ENCODE measurements at regions not wholly inside any gene's neighbourhood (a gene's known extent, or its start where the extent isn't known, plus 50 kb on each side); places are given as distances from the start of the nearest gene placed in this dataset.
"Not testable (repeated sequence)": the region's sequence is repeated elsewhere in the genome, so short reads cannot be mapped to it uniquely, and the experiment has no call there.

DNA sequence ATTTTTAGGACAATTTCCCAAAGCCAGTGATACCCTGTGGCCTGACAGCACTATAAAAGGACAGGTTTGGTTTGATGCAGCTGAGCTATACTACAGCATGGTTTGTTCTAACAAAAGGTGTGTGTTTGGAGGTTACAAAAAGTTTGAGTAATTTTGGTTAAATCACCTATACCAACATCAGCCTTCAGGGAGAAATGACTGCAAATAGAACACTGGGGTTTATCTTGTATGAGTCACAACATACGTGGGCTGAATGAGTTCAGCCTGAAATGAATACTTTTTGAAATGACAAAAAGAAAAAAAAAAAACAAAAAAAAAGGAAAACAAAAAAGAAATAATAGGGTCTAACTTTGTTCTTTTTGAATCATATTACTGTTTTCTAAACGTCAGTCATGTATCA is 345.7 kb downstream of the CNTN3 start:
- Histone ChIP-seq H3K9me3 (ENCODE audit: control insufficient read depth, insufficient read depth, low read length) (no peaks in the 10 kb centered on the region), H3K36me3 (ENCODE audit: control insufficient read depth, insufficient read depth, low read length) (no peaks in the 10 kb centered on the region), H3K4me1 (ENCODE audit: control insufficient read depth, insufficient read depth, low read length) (no peaks in the 10 kb centered on the region), H3K4me3 (ENCODE audit: low read length) (no peak overlapping the region), H3K27ac (ENCODE audit: low read length) (no peak overlapping the region), H3K27me3 (ENCODE audit: control insufficient read depth, insufficient read depth, low read length) (no peaks in the 10 kb centered on the region)
- no CpG with 5 or more reads among the region's 2 CpGs for WGBS (ENCODE audit: insufficient coverage, insufficient read length)
- DNase-seq (ENCODE audit: low read depth, low spot score), result no peak

DNA sequence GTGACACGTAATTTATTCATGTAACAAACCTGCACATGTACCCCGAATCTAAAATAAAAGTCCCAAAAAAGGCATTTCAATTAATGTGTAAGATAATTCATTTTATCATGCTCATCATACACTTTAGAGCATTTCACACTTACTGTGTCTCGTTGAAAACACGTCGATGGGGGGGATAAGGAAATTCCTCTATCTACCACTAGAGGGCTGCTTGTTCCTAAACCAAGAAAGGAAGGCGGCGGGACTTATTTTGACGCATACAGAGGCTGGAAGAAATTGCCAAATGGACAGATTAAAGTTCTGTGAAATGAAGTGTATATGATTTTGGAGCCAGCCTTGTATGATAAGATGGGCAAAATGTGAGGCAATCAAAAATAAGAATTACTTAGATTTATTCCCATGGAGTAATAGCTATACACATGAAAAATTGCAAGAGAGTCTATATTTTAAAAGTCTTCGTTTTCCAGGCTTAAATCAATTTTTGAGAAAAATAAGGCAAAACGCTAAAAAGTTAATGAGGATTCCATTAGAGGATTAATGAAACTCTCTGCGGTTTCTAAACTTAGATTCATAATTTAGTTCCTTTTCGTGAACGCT is 346.8 kb downstream of the CNTN3 start:
- H3K4me3 ChIP-seq (ENCODE audit: low read length), result no peak overlapping the region
- no peaks in the 10 kb centered on the region for H3K4me1 ChIP-seq (ENCODE audit: control insufficient read depth, insufficient read depth, low read length)
- DNase-seq (ENCODE audit: low read depth, low spot score), result peak; percentile 27
- no peaks in the 10 kb centered on the region for H3K36me3 ChIP-seq (ENCODE audit: control insufficient read depth, insufficient read depth, low read length)
- H3K27ac ChIP-seq (ENCODE audit: low read length), result no peak overlapping the region
- no CpG with 5 or more reads among the region's 13 CpGs for WGBS (ENCODE audit: insufficient coverage, insufficient read length)
- H3K9me3 ChIP-seq (ENCODE audit: control insufficient read depth, insufficient read depth, low read length), result no peaks in the 10 kb centered on the region
- H3K27me3 ChIP-seq (ENCODE audit: control insufficient read depth, insufficient read depth, low read length), result no peaks in the 10 kb centered on the region

- H3K27ac ChIP-seq (ENCODE audit: low read length), result no peak overlapping the region
- DNase-seq (ENCODE audit: low read depth, low spot score), result no peak
- H3K4me3 ChIP-seq (ENCODE audit: low read length), result no peak overlapping the region
- no peaks in the 10 kb centered on the region for H3K4me1 ChIP-seq (ENCODE audit: control insufficient read depth, insufficient read depth, low read length)
- no peaks in the 10 kb centered on the region for H3K27me3 ChIP-seq (ENCODE audit: control insufficient read depth, insufficient read depth, low read length)
- H3K36me3 ChIP-seq (ENCODE audit: control insufficient read depth, insufficient read depth, low read length), result no peaks in the 10 kb centered on the region
- H3K9me3 ChIP-seq (ENCODE audit: control insufficient read depth, insufficient read depth, low read length), result no peaks in the 10 kb centered on the region
- WGBS (ENCODE audit: insufficient coverage, insufficient read length), result no CpG with 5 or more reads among the region's 5 CpGs
Observed at GRCh38 chr3:74267131-74267530, 347.3 kb downstream of the CNTN3 start.

GRCh38 chr3:74265069-74265468 is 349.4 kb downstream of the CNTN3 start:
- Histone ChIP-seq H3K9me3 (ENCODE audit: control insufficient read depth, insufficient read depth, low read length) (no peaks in the 10 kb centered on the region), H3K27ac (ENCODE audit: low read length) (no peak overlapping the region), H3K4me1 (ENCODE audit: control insufficient read depth, insufficient read depth, low read length) (no peaks in the 10 kb centered on the region), H3K36me3 (ENCODE audit: control insufficient read depth, insufficient read depth, low read length) (no peaks in the 10 kb centered on the region), H3K4me3 (ENCODE audit: low read length) (no peak overlapping the region), H3K27me3 (ENCODE audit: control insufficient read depth, insufficient read depth, low read length) (no peaks in the 10 kb centered on the region)
- no peak for DNase-seq (ENCODE audit: low read depth, low spot score)
- WGBS (ENCODE audit: insufficient coverage, insufficient read length), result no CpG with 5 or more reads among the region's 1 CpG

DNA sequence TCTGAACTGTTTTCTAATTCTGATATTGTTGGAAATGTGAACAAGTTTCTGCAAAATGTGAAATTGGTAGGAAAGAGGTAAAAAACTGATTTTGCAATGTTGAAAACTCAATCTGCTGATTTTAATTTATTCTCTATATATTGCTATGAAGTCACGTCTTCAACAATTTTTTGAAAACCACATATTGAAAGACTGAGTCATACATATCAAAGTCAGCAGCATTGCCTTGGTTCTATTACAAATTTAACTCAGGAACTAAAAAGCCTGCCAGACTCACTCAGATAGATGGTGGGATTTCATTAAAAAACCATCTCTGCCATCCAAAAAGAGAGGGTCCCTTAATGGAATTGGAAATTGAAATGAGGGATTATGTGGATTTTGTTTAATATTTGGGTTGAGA is 351.4 kb downstream of the CNTN3 start:
- no peak for DNase-seq (ENCODE audit: low read depth, low spot score)
- H3K9me3 ChIP-seq (ENCODE audit: control insufficient read depth, insufficient read depth, low read length), result no peaks in the 10 kb centered on the region
- H3K27ac ChIP-seq (ENCODE audit: low read length), result no peak overlapping the region
- H3K27me3 ChIP-seq (ENCODE audit: control insufficient read depth, insufficient read depth, low read length), result no peaks in the 10 kb centered on the region
- no peaks in the 10 kb centered on the region for H3K4me1 ChIP-seq (ENCODE audit: control insufficient read depth, insufficient read depth, low read length)
- no peaks in the 10 kb centered on the region for H3K36me3 ChIP-seq (ENCODE audit: control insufficient read depth, insufficient read depth, low read length)
- H3K4me3 ChIP-seq (ENCODE audit: low read length), result no peak overlapping the region
- WGBS (ENCODE audit: insufficient coverage, insufficient read length), result no CpG with 5 or more reads among the region's 1 CpG

DNA sequence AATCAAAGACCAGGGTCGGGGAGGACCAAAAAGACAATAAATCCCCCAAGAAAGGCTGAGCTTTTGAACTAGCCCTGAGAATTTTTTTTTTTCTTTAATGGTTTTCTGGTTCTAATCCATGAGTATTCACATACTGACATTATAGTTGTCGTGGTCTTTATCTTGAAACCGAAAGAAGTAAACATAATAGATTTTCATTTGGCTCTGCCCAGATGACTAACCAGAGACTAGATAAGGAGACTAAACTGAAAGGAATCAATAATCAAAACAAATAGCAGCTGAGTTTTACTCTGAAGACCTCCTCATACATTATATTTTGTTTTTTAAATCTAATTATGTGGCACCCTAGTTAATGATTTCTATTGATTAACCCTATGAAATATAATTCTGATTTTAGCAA is 381.4 kb downstream of the CNTN3 start:
- Histone ChIP-seq H3K27me3 (ENCODE audit: control insufficient read depth, insufficient read depth, low read length) (no peaks in the 10 kb centered on the region), H3K27ac (ENCODE audit: low read length) (no peak overlapping the region), H3K9me3 (ENCODE audit: control insufficient read depth, insufficient read depth, low read length) (no peaks in the 10 kb centered on the region), H3K36me3 (ENCODE audit: control insufficient read depth, insufficient read depth, low read length) (no peaks in the 10 kb centered on the region), H3K4me3 (ENCODE audit: low read length) (no peak overlapping the region), H3K4me1 (ENCODE audit: control insufficient read depth, insufficient read depth, low read length) (no peaks in the 10 kb centered on the region)
- no CpG with 5 or more reads among the region's 3 CpGs for WGBS (ENCODE audit: insufficient coverage, insufficient read length)
- no peak for DNase-seq (ENCODE audit: low read depth, low spot score)

- WGBS (ENCODE audit: insufficient coverage, insufficient read length), result no CpG with 5 or more reads among the region's 3 CpGs
Observed at GRCh38 chr3:74217467-74217866, 397.0 kb downstream of the CNTN3 start.

DNA sequence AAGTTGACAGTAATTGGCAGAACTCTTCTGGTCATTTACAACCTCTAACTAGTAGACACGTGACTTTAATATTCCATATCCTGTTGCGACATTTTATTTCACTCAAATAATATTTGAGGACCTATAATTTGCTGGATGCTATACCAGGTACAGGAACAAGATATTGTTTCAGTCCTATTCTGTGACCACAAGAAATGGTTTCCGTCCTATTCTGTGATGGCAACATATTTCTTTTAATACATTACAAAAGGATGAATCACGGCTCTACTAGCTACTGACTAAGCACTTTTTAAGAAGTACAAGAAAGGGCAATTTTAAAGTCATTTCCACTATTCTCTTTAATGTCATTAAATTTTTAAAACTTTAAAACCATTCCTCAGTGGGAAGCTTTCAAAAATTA is 400.2 kb downstream of the CNTN3 start:
- Histone ChIP-seq H3K27me3 (ENCODE audit: control insufficient read depth, insufficient read depth, low read length) (no peaks in the 10 kb centered on the region), H3K4me1 (ENCODE audit: control insufficient read depth, insufficient read depth, low read length) (no peaks in the 10 kb centered on the region), H3K9me3 (ENCODE audit: control insufficient read depth, insufficient read depth, low read length) (no peaks in the 10 kb centered on the region), H3K4me3 (ENCODE audit: low read length) (no peak overlapping the region), H3K36me3 (ENCODE audit: control insufficient read depth, insufficient read depth, low read length) (no peaks in the 10 kb centered on the region), H3K27ac (ENCODE audit: low read length) (no peak overlapping the region)
- DNase-seq (ENCODE audit: low read depth, low spot score), result no peak
- no CpG with 5 or more reads among the region's 4 CpGs for WGBS (ENCODE audit: insufficient coverage, insufficient read length)

More at GRCh38 chr3:74217467-74217866, 397.0 kb downstream of the CNTN3 start:
- no peaks in the 10 kb centered on the region for H3K9me3 ChIP-seq (ENCODE audit: control insufficient read depth, insufficient read depth, low read length)
- no peaks in the 10 kb centered on the region for H3K27me3 ChIP-seq (ENCODE audit: control insufficient read depth, insufficient read depth, low read length)
- no peak for DNase-seq (ENCODE audit: low read depth, low spot score)
- H3K36me3 ChIP-seq (ENCODE audit: control insufficient read depth, insufficient read depth, low read length), result no peaks in the 10 kb centered on the region
- H3K4me3 ChIP-seq (ENCODE audit: low read length), result no peak overlapping the region
- H3K27ac ChIP-seq (ENCODE audit: low read length), result no peak overlapping the region
- H3K4me1 ChIP-seq (ENCODE audit: control insufficient read depth, insufficient read depth, low read length), result no peaks in the 10 kb centered on the region

GRCh38 chr3:74210739-74211138 is 403.7 kb downstream of the CNTN3 start:
- DNase-seq (ENCODE audit: low read depth, low spot score), result no peak
- Histone ChIP-seq H3K4me1 (ENCODE audit: control insufficient read depth, insufficient read depth, low read length) (no peaks in the 10 kb centered on the region), H3K27ac (ENCODE audit: low read length) (no peak overlapping the region), H3K36me3 (ENCODE audit: control insufficient read depth, insufficient read depth, low read length) (no peaks in the 10 kb centered on the region), H3K9me3 (ENCODE audit: control insufficient read depth, insufficient read depth, low read length) (no peaks in the 10 kb centered on the region), H3K4me3 (ENCODE audit: low read length) (no peak overlapping the region), H3K27me3 (ENCODE audit: control insufficient read depth, insufficient read depth, low read length) (no peaks in the 10 kb centered on the region)

- Histone ChIP-seq H3K27ac (ENCODE audit: low read length) (no peak overlapping the region), H3K4me3 (ENCODE audit: low read length) (no peak overlapping the region), H3K9me3 (ENCODE audit: control insufficient read depth, insufficient read depth, low read length) (0 out of 2 replicates have a peak, but pooled peaks cover 1% of the 10 kb centered on the region), H3K27me3 (ENCODE audit: control insufficient read depth, insufficient read depth, low read length) (no peaks in the 10 kb centered on the region), H3K36me3 (ENCODE audit: control insufficient read depth, insufficient read depth, low read length) (0 out of 2 replicates have a peak, but pooled peaks cover 2% of the 10 kb centered on the region), H3K4me1 (ENCODE audit: control insufficient read depth, insufficient read depth, low read length) (no peaks in the 10 kb centered on the region)
- no CpG with 5 or more reads among the region's 2 CpGs for WGBS (ENCODE audit: insufficient coverage, insufficient read length)
- DNase-seq (ENCODE audit: low read depth, low spot score), result no peak
Observed at GRCh38 chr3:74200952-74201351, 413.5 kb downstream of the CNTN3 start.

- H3K27me3 ChIP-seq (ENCODE audit: control insufficient read depth, insufficient read depth, low read length); H3K4me1 ChIP-seq (ENCODE audit: control insufficient read depth, insufficient read depth, low read length); H3K4me3 ChIP-seq (ENCODE audit: low read length); DNase-seq (ENCODE audit: low read depth, low spot score); H3K9me3 ChIP-seq (ENCODE audit: control insufficient read depth, insufficient read depth, low read length); H3K36me3 ChIP-seq (ENCODE audit: control insufficient read depth, insufficient read depth, low read length); H3K27ac ChIP-seq (ENCODE audit: low read length): not testable (repeated sequence)
- WGBS (ENCODE audit: insufficient coverage, insufficient read length), result no CpG with 5 or more reads among the region's 5 CpGs
Observed at GRCh38 chr3:74178664-74179063, 435.8 kb downstream of the CNTN3 start.
